Neutrophil (primary cell): ENCODE measurements at regions not wholly inside any gene's neighbourhood (a gene's known extent, or its start where the extent isn't known, plus 50 kb on each side); places are given as distances from the start of the nearest gene placed in this dataset.

Experiments
- H3K27ac ChIP-seq: fragments of 200-600 bp; sonication (generic); 2 replicates; pipeline ENCODE4 v1.5.1; 2016; ENCODE audit warnings: mild to moderate bottlenecking, moderate library complexity
- H3K27me3 ChIP-seq: fragments of 200-600 bp; sonication (generic); 2 replicates; pipeline ENCODE4 v1.6.0; 2016; ENCODE audit warnings: mild to moderate bottlenecking
- H3K36me3 ChIP-seq: fragments of 200-600 bp; sonication (generic); 2 replicates; pipeline ENCODE4 v1.5.1; 2017
- H3K4me1 ChIP-seq, 2 experiments: fragments of 200-600 bp in 1 of 2; sonication (generic) in 1 of 2; 1 replicate in 1 of 2; 2 replicates in 1 of 2; pipeline versions ENCODE4 v1.5.1 to v1.6.1; 2013 to 2016; ENCODE audit warnings: low read depth in 1 of 2, low read length in 1 of 2, mild to moderate bottlenecking in 1 of 2, moderate library complexity in 1 of 2; ENCODE audit not compliant: control insufficient read depth in 1 of 2, insufficient read depth in 1 of 2
- H3K4me3 ChIP-seq, 2 experiments: fragments of 200-600 bp in 1 of 2; sonication (generic) in 1 of 2; 1 replicate in 1 of 2; 2 replicates in 1 of 2; pipeline ENCODE4 v1.5.1; 2013 to 2016; ENCODE audit warnings: low read depth in 1 of 2, low read length in 1 of 2, mild to moderate bottlenecking in 1 of 2, moderate library complexity in 1 of 2
- H3K9me3 ChIP-seq: fragments of 200-600 bp; sonication (generic); 2 replicates; pipeline ENCODE4 v1.5.1; 2016
- CTCF ChIP-seq: fragments of 200-600 bp; sonication (generic); IDR thresholded peaks from 2 replicates; pipeline ENCODE4 v1.5.1; 2016; ENCODE audit warnings: antibody characterized with exemption

GRCh38 chr5:168153263-168153875, 138.1 kb upstream of the WWC1 start:
- TF ChIP-seq CTCF, result no peak
- Histone ChIP-seq H3K27ac (no peak overlapping the region), H3K9me3 (no peaks in the 10 kb centered on the region), H3K4me3 (no peak overlapping the region), H3K4me1 (no peaks in the 10 kb centered on the region), H3K27me3 (no peaks in the 10 kb centered on the region), H3K36me3 (no peaks in the 10 kb centered on the region)

GRCh38 chr5:168153876-168154270, 137.6 kb upstream of the WWC1 start:
- TF ChIP-seq CTCF, result no peak
- no peaks in the 10 kb centered on the region for H3K36me3 ChIP-seq
- no peaks in the 10 kb centered on the region for H3K27me3 ChIP-seq
- no peak overlapping the region for H3K27ac ChIP-seq
- no peak overlapping the region for H3K4me3 ChIP-seq
- no peaks in the 10 kb centered on the region for H3K9me3 ChIP-seq
- no peaks in the 10 kb centered on the region for H3K4me1 ChIP-seq

GRCh38 chr5:168155585-168155984, 135.9 kb upstream of the WWC1 start:
- Histone ChIP-seq H3K4me1 (no peaks in the 10 kb centered on the region), H3K36me3 (no peaks in the 10 kb centered on the region), H3K27ac (no peak overlapping the region), H3K9me3 (no peaks in the 10 kb centered on the region), H3K27me3 (no peaks in the 10 kb centered on the region), H3K4me3 (no peak overlapping the region)
- no peak for TF ChIP-seq CTCF

GRCh38 chr5:168156170-168156569, 135.3 kb upstream of the WWC1 start:
- Histone ChIP-seq H3K4me3 (no peak overlapping the region), H3K27ac (no peak overlapping the region), H3K4me1 (no peaks in the 10 kb centered on the region), H3K27me3 (no peaks in the 10 kb centered on the region), H3K9me3 (no peaks in the 10 kb centered on the region), H3K36me3 (no peaks in the 10 kb centered on the region)
- TF ChIP-seq CTCF, result no peak

- Histone ChIP-seq H3K4me3 (no peak overlapping the region), H3K27ac (no peak overlapping the region), H3K36me3 (no peaks in the 10 kb centered on the region), H3K9me3 (no peaks in the 10 kb centered on the region), H3K27me3 (no peaks in the 10 kb centered on the region), H3K4me1 (no peaks in the 10 kb centered on the region)
- no peak for TF ChIP-seq CTCF
Observed at GRCh38 chr5:168157141-168157540, 134.3 kb upstream of the WWC1 start.

- H3K36me3 ChIP-seq, result no peaks in the 10 kb centered on the region
- no peak for TF ChIP-seq CTCF
- no peaks in the 10 kb centered on the region for H3K27me3 ChIP-seq
- H3K4me3 ChIP-seq, result no peak overlapping the region
- H3K4me1 ChIP-seq, result no peaks in the 10 kb centered on the region
- H3K9me3 ChIP-seq, result no peaks in the 10 kb centered on the region
- H3K27ac ChIP-seq, result no peak overlapping the region
Observed at GRCh38 chr5:168159425-168159824, 132.0 kb upstream of the WWC1 start.
